22Rv1 (cell line): ENCODE measurements at regions not wholly inside any gene's neighbourhood (a gene's known extent, or its start where the extent isn't known, plus 50 kb on each side); places are given as distances from the start of the nearest gene placed in this dataset.

ENCODE experiments used
- ZFX ChIP-seq: fragments of 450-650 bp; IDR thresholded peaks from 2 replicates; pipeline ENCODE4 v1.6.1; 2017; ENCODE audit warnings: antibody characterized with exemption, borderline replicate concordance
- TF ChIP-seq, protein P1 (sequence below): fragments of 450-650 bp; IDR thresholded peaks from 2 replicates; pipeline ENCODE4 v1.5.1; 2017; ENCODE audit warnings: mild to moderate bottlenecking

DNA sequence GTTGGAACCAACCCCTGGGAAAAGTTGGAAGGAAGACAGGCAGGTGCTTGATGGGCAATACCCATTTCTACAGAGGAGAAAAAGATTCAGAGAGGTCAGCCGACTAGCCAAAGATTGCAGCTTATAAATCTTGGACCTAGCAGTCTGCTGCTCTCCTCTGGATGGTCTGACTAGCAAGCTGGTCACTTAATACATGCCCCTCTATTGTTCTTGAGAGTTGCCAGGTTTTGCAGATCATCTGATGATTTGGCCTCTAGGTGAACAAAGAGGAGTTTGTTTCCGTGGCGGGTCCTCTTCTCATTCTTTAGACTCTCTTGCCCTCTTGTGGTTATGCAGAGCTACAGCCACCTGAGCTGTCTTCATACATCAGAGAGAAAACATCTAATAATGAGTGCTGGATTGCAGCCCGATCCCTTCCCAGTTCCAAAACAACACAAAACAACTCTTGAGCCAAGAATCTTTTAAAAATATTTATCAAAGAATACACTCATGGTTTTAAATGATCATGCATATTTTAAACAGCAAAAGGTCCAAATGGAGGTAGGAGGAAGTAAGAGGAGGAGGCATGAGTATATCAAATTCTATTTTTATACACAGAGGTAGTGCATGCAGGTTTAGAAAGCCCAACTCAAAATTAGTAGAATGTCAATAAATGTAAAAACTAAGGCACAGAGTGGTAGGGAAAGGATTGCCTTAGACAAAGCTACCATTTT lies 115.7 kb downstream of the SLC30A10 start:
- TF ChIP-seq, protein P1, sequence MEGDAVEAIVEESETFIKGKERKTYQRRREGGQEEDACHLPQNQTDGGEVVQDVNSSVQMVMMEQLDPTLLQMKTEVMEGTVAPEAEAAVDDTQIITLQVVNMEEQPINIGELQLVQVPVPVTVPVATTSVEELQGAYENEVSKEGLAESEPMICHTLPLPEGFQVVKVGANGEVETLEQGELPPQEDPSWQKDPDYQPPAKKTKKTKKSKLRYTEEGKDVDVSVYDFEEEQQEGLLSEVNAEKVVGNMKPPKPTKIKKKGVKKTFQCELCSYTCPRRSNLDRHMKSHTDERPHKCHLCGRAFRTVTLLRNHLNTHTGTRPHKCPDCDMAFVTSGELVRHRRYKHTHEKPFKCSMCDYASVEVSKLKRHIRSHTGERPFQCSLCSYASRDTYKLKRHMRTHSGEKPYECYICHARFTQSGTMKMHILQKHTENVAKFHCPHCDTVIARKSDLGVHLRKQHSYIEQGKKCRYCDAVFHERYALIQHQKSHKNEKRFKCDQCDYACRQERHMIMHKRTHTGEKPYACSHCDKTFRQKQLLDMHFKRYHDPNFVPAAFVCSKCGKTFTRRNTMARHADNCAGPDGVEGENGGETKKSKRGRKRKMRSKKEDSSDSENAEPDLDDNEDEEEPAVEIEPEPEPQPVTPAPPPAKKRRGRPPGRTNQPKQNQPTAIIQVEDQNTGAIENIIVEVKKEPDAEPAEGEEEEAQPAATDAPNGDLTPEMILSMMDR: peak; percentile 94
- TF ChIP-seq ZFX: no peak
